SH-SY5Y (cell line): ENCODE measurements at regions not wholly inside any gene's neighbourhood (a gene's known extent, or its start where the extent isn't known, plus 50 kb on each side); places are given as distances from the start of the nearest gene placed in this dataset.

Source experiments
- GATA2 ChIP-seq: IDR thresholded peaks from 2 replicates; pipeline ENCODE4 v1.6.1; 2011; ENCODE audit warnings: mild to moderate bottlenecking, low read depth, low read length
- GATA3 ChIP-seq: IDR thresholded peaks from 2 replicates; pipeline ENCODE4 v1.6.1; 2011; ENCODE audit warnings: low read depth, mild to moderate bottlenecking, low read length, moderate library complexity

- TF ChIP-seq GATA2 (no peak), GATA3 (no peak)
Measured at GRCh38 chr9:81531511-81531910, 157.8 kb downstream of the TLE1 start.
